Right renal pelvis (tissue), 4 donors: ENCODE measurements at regions not wholly inside any gene's neighbourhood (a gene's known extent, or its start where the extent isn't known, plus 50 kb on each side); places are given as distances from the start of the nearest gene placed in this dataset.

Experiments used
- DNase-seq, 4 donors: peaks; one replicate each; pipeline ENCODE4 v3.0.0-alpha.2; 2013; ENCODE audit warnings: low read depth in 4 of 4, low spot score in 3 of 4, missing footprints in 1 of 4

GRCh38 chr2:78262713-78263375 is 740.7 kb upstream of the LRRTM4 start:
- no peak for DNase-seq

GRCh38 chr2:78263571-78263970 is 741.4 kb upstream of the LRRTM4 start:
- DNase-seq: no peak

GRCh38 chr2:78264130-78264529 is 742.0 kb upstream of the LRRTM4 start:
- DNase-seq: no peak

DNA sequence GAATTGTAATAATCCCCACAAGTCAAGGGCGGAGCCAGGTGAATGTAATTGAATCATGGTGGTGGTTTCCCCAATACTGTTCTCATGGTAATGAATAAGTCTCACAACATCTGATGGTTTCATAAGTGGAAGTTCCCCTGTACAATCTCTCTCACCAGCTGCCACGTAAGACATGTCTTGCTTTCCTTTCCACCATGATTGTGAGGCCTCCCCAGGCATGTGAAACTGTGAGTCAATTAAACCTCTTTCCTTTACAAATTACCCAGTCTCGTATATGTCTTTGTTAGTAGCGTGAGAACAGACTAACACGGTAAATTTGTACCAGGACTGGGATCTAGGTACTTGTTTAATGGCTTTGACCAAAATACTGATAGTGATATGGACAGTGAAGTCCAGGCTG is 744.3 kb upstream of the REG3G start:
- DNase-seq: no peak

- no peak for DNase-seq
These were observed 734.8 kb upstream of the REG3G start for GRCh38 chr2:78290581-78291214.

DNA sequence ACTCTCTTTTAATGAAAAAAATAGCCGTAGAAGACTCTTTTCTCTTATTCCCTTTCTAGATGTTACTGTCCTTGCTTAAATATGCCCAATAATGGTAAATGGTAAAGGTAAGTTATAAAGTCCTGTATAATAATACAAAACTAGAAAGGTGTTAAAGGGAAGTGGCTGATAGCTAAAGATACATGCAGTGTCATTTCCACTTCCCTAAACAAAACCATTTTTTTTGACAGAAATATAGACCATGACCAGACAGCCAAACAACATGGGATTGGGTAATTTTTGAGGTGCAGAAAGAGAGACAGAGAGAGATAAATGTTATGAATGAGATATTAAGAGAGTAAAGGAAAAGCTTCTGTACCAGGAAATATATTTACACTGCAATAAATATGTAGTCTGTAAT is 731.7 kb upstream of the REG3G start:
- DNase-seq: no peak

- no peak for DNase-seq
These were observed 724.2 kb upstream of the REG3G start for GRCh38 chr2:78301166-78301789.

- no peak for DNase-seq
These were observed 720.8 kb upstream of the REG3G start for GRCh38 chr2:78304678-78305077.

GRCh38 chr2:78309460-78309859 is 716.0 kb upstream of the REG3G start:
- DNase-seq: no peak

DNA sequence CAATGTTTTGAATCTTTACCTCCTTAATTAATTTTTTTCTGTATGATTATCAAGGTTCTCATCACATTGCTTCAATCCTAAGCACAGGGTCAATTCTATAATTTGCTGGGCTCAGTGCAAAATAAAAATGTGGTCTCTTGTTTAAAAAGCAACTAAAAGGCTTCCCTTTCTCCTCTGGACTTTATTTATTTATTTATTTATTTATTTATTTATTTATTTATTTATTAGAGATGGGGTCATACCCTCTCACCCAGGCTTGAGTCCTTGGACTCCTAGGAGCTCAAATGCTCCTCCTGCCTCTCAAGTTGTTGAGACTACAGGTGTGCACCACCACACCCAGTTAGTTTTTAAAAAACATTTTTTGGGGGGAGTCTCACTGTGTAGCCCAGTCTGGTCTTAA is 710.1 kb upstream of the REG3G start:
- DNase-seq: no peak

DNA sequence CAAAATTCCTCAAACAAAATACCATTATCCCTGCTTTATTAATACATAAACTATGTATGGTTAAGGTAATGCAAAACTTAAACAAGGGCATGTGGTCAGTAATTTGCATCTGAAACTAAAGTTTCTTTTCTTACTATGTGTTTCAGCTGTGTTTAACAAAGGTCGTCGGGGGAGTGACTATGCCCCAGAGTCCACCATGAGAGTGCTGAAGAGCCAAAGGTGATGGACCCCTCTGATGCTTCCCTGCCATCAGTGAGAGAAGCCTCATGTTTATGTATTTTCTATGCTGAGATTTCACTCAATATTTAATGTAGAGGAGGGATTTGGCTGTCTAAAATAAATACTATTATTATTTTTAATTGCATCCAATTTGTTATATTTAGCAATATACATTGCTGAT is 707.2 kb upstream of the REG3G start:
- DNase-seq: no peak

DNA sequence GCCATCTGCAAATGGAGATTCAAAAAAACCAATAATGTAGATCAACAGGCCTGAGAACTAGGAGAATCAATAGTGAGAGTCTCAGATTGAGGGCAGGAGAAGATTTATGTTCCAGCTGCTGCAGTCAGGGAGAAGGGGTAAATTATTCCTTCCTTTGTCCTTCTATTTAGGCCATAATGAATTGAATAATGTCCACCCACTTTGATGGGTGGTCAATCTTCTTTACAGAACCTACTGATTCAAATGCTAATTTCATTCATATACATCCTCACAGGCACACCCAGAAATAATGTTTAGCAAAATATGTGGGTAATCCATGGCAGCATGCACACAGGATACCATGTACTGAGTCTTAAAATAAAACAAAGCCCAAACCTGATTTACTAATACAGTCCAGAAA is 695.3 kb upstream of the REG3G start:
- DNase-seq: no peak

DNA sequence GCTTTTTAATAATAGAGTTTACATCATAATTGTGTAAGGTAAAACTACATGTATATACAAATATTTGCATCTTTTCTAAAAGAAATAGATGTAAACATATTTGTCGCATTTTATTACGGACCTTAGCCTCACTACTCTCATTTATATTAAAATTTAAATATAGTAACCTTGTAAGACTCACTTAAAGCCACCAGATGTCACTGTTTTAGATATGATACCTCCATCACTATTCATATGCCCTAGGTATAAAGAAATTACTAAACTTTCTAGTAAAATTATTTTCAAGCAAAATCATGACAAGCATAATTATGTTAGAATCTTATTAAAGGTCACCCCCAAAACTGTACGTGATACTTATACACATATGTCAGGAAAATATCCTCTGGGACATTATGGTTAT is 674.3 kb upstream of the REG3G start:
- no peak for DNase-seq

- DNase-seq: no peak
These were observed 672.3 kb upstream of the REG3G start for GRCh38 chr2:78353168-78353567.

GRCh38 chr2:78355967-78356366 is 669.5 kb upstream of the REG3G start:
- no peak for DNase-seq

DNA sequence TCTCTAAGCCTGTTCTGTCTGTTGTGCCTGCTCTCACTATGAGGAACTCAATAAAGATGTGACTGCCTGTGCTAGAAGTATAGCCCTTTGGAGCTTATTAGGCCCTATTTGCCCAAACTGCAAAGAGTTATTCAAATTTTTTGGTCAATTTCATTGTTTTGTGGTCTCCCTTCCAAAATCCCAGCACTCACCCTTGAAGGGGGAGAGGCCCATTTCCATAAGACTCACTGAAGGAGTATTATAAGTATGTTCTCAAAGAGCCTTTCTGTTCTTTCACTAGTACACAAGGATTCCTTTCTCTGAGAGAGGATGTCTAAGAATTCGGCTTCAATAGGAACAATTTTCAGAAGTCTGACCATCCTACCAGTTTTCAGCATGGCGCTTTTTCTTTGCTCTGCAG is 641.9 kb upstream of the REG3G start:
- no peak for DNase-seq

- DNase-seq: no peak
These were observed 628.3 kb upstream of the REG3G start for GRCh38 chr2:78397198-78397597.

DNA sequence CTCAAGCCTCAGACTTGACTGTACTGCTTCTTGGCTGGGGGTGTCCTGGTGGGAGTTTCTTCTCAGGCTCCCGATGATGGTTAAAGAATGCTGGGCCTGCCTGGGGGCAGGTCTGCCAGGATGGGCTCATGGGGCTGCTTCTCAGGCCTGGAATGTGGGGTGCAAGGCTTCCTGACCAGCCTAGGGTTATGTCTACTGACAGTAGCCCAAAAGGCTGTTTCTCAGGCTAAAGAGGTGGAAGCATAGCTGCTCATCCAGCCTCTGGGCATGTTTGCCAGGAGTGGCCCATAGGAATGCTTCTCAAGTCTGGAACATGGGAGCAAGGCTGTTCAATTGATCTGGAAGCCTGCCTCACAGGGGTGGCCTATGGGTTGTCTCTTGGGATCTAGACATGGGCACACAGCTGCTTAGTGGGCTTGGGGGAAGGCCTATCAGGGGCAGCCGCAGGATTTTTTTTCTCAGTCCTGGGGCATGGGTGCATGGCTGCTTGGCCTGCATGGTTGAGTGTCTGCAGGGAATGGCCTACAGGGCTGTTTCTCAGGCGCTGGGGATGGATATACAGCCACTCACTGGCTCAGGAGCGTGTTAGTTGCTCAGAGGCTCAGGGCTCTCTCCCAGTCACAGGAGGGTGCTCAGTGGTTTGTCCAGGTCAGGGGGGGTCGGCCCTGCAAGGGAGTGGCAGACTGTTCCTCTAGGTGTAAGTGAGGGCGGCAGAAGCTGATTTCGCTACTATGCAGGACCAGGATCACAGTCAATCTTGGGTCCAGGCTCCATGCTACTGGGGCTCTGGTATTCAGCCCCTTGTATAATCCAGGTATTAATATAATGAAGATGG is 617.3 kb upstream of the REG3G start:
- no peak for DNase-seq

DNA sequence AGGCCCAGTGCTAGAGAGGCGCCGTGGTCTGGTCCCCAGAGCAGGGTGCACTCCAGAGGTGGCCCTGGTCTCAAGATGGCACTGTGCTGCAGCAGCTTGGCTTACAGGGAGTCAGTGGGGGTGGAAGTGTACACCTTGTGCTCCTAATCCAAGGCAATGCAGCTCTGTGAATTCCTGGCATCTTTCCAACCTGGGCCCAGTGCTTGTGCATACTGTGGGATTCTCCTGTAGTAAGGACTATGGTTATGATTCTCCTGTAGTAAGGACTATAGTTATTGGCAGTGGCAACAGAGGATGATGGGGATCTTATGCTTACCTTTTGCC is 616.7 kb upstream of the REG3G start:
- DNase-seq: no peak

DNA sequence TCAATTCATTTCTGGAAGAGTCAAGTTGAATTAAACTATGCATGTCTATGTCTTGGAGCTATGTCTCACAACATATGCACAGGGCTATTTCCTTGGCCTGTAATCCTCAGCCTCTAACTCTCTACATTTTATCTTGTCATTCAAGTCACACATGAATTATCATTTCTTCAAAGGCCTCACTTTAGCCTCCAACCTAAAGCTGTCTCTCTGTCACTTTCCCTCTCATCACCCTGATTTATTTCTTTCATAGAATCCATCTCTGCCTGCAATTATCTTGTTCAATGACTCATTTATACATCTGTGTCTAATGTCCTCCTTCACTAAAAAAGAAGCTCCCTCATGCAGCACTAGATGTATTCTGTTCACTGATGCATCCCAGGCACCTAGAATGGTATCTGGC is 614.2 kb upstream of the REG3G start:
- DNase-seq: no peak

- no peak for DNase-seq
These were observed 608.7 kb upstream of the REG3G start for GRCh38 chr2:78416625-78417300.
